ENCODE measurements at regions not wholly inside any gene's neighbourhood (a gene's known extent, or its start where the extent isn't known, plus 50 kb on each side); places are given as distances from the start of the nearest gene placed in this dataset.

DNA sequence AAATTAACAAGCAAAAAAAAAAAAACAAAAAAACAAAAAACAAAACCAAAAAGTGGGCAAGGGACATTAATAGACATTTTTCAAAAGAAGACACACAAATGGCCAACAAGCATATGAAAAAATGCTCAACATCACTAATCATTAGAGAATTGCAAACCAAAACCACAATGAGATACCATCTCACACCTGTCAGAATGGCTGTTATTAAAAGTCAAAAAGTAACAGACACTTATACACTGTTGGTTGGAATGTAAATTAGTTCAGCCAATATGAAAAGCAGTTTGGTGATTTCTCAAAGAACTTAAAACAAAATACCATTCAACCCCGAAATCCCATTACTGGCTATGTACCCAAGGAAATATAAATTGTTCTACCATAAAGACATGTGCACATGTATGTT is 222.4 kb upstream of the CD96 start:
- H3K4me2 ChIP-seq (ENCODE audit: insufficient read depth, low read length) = no peak overlapping the region
- FAIRE-seq (no peak), ATAC-seq (no peak), DNase-seq (ENCODE audit: extremely low read depth in 1 of 4, low spot score in 3 of 4) (no peak)
- 0% methylated on average over 1 of the region's 1 CpG for WGBS (ENCODE audit: insufficient coverage, low coverage, missing lambda C conversion rate)
- no peaks in the 10 kb centered on the region for H3K9me3 ChIP-seq (replicated peaks; ENCODE audit: control insufficient read depth, insufficient read depth, low read depth, low read length)
- H3K27me3 ChIP-seq (ENCODE audit: control insufficient read depth in 2 of 2, insufficient read depth in 2 of 2, low read length in 2 of 2) = no peaks in the 10 kb centered on the region
- no peaks in the 10 kb centered on the region for H3K9me1 ChIP-seq (ENCODE audit: control insufficient read depth, insufficient read depth, low read length)
- H3K9ac ChIP-seq (ENCODE audit: insufficient read depth in 1 of 2, low read depth in 2 of 2, low read length in 2 of 2) = no peak overlapping the region
- TF ChIP-seq ZNF165 (CRISPR knock-in tag; IDR thresholded peaks at IDR 0.05; ENCODE audit: borderline replicate concordance) (no peak), ZNF668 (CRISPR knock-in tag; IDR thresholded peaks at IDR 0.05) (no peak), TFAM (CRISPR knock-in tag; conservative IDR thresholded peaks at IDR 0.05) (no peak)
- H3K79me2 ChIP-seq (ENCODE audit: control insufficient read depth, insufficient read depth, low read length) = no peaks in the 10 kb centered on the region
- no peaks in the 10 kb centered on the region for H3K4me1 ChIP-seq (replicated peaks in 1 of 2; ENCODE audit: control insufficient read depth in 2 of 2, insufficient read depth in 2 of 2, low read length in 2 of 2)
- no peaks in the 10 kb centered on the region for H3K36me3 ChIP-seq (ENCODE audit: control insufficient read depth, insufficient read depth, low read length)
- H3K27ac ChIP-seq (ENCODE audit: extremely low read depth, low read depth, low read length) = no peak overlapping the region
- ChIA-PET CTCF (ENCODE audit: low intra/inter-chr PET ratio) (no interaction called here), POLR2A (no interaction called here)
- in situ Hi-C loops (cut with MboI) (no loop called here), intact Hi-C loops (cut with micrococcal nuclease) (no loop called here)
- no peak overlapping the region for H2AFZ ChIP-seq (ENCODE audit: low read depth, low read length)
- H3K4me3 ChIP-seq = no peak overlapping the region
- no peaks in the 10 kb centered on the region for H4K20me1 ChIP-seq (replicated peaks; ENCODE audit: control insufficient read depth, insufficient read depth, low read length)
- no TSS peak for BruUV-seq (replicated peaks)

DNA sequence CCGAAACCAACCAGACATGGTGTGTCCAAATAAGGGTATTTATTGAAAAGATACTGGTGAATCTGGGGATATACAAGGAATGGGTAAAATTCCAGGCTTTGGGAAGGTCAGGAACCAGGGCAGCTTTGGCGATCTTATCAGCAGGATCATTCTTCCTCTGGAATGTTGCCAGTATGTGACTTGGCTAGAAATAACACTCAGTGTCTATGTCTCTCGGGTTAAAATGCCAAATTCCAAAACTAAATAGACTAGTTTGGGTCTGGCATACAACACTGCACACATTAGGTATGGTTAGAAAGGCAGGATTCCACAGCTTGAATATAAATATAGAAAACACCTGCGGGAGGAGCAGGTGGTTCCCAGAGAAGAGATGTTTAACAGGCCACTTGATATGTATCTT is 220.2 kb upstream of the CD96 start:
- Histone ChIP-seq H3K9me3 (replicated peaks; ENCODE audit: control insufficient read depth, insufficient read depth, low read depth, low read length) (no peaks in the 10 kb centered on the region), H3K27ac (ENCODE audit: extremely low read depth, low read depth, low read length) (no peak overlapping the region), H3K4me2 (ENCODE audit: insufficient read depth, low read length) (no peak overlapping the region), H3K9ac (ENCODE audit: insufficient read depth in 1 of 2, low read depth in 2 of 2, low read length in 2 of 2) (no peak overlapping the region), H3K36me3 (ENCODE audit: control insufficient read depth, insufficient read depth, low read length) (no peaks in the 10 kb centered on the region), H3K9me1 (ENCODE audit: control insufficient read depth, insufficient read depth, low read length) (no peaks in the 10 kb centered on the region), H3K27me3 (ENCODE audit: control insufficient read depth in 2 of 2, insufficient read depth in 2 of 2, low read length in 2 of 2) (no peaks in the 10 kb centered on the region), H3K4me3 (no peak overlapping the region), H4K20me1 (replicated peaks; ENCODE audit: control insufficient read depth, insufficient read depth, low read length) (no peaks in the 10 kb centered on the region), H3K79me2 (ENCODE audit: control insufficient read depth, insufficient read depth, low read length) (no peaks in the 10 kb centered on the region), H2AFZ (ENCODE audit: low read depth, low read length) (no peak overlapping the region), H3K4me1 (replicated peaks in 1 of 2; ENCODE audit: control insufficient read depth in 2 of 2, insufficient read depth in 2 of 2, low read length in 2 of 2) (no peaks in the 10 kb centered on the region)
- ATAC-seq (no peak), DNase-seq (ENCODE audit: extremely low read depth in 1 of 4, low spot score in 3 of 4) (no peak), FAIRE-seq (no peak)
- no TSS peak for BruUV-seq (replicated peaks)
- in situ Hi-C loops (cut with MboI) = no loop called here
- intact Hi-C loops (cut with micrococcal nuclease) = no loop called here
- ChIA-PET POLR2A (no interaction called here), CTCF (ENCODE audit: low intra/inter-chr PET ratio) (no interaction called here)
- TF ChIP-seq KLF16 (IDR thresholded peaks at IDR 0.05) (no peak), MYC (IDR thresholded peaks at IDR 0.05; ENCODE audit: low read depth, low read length) (no peak), MYC (CRISPR knock-in tag; IDR thresholded peaks at IDR 0.05; ENCODE audit: borderline replicate concordance, low read depth) (no peak), KLF13 (tag; IDR thresholded peaks at IDR 0.05; ENCODE audit: borderline replicate concordance, low read depth) (no peak), FOXA1 (IDR thresholded peaks at IDR 0.05; ENCODE audit: borderline replicate concordance) (no peak), RUNX1 (IDR thresholded peaks at IDR 0.05; ENCODE audit: low read depth) (no peak), WHSC1 (IDR thresholded peaks at IDR 0.05; ENCODE audit: low read length) (no peak), CBFA2T3 (IDR thresholded peaks at IDR 0.05) (no peak)
- TF ChIP-seq, protein P1, sequence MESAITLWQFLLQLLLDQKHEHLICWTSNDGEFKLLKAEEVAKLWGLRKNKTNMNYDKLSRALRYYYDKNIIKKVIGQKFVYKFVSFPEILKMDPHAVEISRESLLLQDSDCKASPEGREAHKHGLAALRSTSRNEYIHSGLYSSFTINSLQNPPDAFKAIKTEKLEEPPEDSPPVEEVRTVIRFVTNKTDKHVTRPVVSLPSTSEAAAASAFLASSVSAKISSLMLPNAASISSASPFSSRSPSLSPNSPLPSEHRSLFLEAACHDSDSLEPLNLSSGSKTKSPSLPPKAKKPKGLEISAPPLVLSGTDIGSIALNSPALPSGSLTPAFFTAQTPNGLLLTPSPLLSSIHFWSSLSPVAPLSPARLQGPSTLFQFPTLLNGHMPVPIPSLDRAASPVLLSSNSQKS (CRISPR knock-in tag; IDR thresholded peaks at IDR 0.05) = no peak
- TF ChIP-seq, protein P2, sequence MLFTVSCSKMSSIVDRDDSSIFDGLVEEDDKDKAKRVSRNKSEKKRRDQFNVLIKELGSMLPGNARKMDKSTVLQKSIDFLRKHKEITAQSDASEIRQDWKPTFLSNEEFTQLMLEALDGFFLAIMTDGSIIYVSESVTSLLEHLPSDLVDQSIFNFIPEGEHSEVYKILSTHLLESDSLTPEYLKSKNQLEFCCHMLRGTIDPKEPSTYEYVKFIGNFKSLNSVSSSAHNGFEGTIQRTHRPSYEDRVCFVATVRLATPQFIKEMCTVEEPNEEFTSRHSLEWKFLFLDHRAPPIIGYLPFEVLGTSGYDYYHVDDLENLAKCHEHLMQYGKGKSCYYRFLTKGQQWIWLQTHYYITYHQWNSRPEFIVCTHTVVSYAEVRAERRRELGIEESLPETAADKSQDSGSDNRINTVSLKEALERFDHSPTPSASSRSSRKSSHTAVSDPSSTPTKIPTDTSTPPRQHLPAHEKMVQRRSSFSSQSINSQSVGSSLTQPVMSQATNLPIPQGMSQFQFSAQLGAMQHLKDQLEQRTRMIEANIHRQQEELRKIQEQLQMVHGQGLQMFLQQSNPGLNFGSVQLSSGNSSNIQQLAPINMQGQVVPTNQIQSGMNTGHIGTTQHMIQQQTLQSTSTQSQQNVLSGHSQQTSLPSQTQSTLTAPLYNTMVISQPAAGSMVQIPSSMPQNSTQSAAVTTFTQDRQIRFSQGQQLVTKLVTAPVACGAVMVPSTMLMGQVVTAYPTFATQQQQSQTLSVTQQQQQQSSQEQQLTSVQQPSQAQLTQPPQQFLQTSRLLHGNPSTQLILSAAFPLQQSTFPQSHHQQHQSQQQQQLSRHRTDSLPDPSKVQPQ (CRISPR knock-in tag; IDR thresholded peaks at IDR 0.05; ENCODE audit: borderline replicate concordance) = no peak
- WGBS (ENCODE audit: insufficient coverage, low coverage, missing lambda C conversion rate) = 5% methylated on average over 3 of the region's 4 CpGs
